GM03348 (cell line): ENCODE measurements at regions not wholly inside any gene's neighbourhood (a gene's known extent, or its start where the extent isn't known, plus 50 kb on each side); places are given as distances from the start of the nearest gene placed in this dataset.
"Not testable (repeated sequence)": the region's sequence is repeated elsewhere in the genome, so short reads cannot be mapped to it uniquely, and the experiment has no call there.

ENCODE experiments used
- DNase-seq: peaks from one replicate; pipeline ENCODE4 v3.0.0; 2012; ENCODE audit warnings: low spot score

DNA sequence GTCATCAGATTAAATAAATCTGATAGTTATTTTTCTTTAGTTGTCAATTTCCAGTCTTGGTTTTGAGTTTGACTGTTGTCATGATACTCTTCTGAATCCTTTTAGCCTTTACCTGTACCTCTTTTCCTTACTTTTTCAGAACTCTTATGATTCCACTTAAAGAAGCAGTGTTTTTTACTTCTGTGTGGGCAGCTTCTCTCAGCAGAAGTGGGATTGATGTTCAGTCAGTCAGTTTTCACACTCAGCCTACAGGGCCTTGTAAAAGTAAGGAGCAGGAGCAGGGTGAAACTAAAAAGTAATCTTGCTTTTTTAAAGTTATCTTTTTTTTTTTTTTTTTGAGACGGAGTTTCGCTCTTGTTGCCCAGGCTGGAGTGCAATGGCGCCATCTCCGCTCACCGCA lies 75.1 kb downstream of the HAUS1 start:
- no peak for DNase-seq

DNA sequence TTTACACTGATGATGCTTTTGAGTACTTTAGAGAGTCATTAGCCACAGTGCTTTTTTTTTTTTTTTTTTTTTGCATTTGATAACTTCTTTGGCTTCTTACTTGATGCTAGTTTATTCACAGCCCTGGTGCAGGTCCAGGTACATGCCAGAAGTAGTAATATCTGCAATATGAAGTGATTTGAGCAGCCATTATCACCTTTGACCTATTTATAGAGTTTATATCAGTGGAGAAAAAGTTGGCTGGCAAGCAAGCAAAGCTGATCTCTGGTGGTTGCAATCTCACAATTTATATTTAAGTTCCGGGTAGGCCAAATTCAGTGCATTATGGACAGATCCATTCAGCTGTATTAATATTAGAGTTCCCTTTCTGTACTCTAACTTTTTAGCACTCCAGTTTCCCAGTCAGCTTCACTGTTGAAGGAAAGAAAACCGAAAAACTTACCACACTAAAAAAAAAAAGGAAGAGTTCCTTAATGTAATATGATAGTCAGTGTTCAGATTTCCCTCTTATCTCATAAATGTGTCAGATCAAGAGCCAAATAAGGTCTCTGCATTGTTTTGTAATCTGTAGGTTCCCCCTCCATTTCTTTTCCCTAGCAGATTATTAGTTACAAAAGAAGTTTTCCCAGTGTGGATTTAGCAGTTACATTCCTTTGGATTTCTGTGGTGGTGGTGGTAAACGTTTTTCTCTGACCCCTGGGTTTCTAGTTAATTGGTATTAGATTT lies 78.6 kb downstream of the HAUS1 start:
- no peak for DNase-seq

DNA sequence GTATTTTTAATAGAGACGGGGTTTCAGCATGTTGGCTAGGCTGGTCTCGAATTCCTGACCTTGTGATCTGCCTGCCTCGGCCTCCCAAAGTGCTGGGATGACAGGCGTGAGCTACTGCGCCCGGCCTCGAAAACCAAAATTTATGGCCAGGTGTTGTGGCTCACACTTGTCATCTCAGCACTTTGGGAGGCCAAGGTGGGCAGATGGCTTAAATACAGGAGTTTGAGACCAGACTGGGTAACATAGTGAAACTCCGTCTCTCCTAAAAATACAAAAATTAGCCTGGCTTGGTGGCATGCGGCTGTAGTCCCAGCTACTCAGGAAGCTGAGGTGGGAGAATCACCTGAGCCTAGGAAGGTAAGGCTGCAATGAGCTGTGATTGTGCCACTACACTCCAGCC lies 80.1 kb downstream of the HAUS1 start:
- not testable (repeated sequence) for DNase-seq

DNA sequence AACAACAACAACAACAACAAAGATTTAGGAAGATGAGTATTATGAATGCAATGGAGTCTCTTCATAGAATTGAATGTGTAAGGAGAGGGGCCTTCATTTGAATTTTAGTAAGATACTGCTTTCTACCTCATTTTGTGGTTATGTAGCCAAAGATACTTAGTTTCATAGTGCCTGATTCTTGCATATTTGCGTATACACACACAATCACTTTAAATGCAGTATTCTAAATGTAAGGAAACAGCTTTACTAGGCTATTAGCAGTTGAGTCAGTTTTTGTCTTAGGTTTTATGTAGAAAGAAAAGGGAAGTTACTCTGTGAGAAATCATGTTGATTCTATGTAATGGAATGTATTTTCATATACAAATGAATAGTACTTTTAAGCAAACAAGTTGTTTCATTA lies 80.5 kb downstream of the HAUS1 start:
- DNase-seq, result no peak

DNA sequence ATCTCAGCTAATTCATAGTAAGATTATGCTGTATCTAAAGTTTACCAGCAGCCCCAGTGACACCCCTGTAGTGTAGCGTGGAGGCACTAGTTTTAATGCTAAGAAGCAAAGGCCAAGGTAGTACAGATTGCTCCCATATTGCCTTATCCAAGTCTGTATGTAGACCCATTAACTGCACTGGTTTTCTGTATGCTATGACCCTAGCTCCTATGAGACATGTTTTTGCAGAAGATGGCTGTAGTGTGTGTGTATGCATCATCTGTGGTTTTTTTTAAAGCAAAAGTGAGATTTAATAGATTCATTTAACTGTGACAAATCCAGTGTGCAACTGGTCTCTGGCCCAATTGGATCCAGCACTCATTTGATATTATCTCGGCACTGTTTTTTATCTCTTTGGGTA lies 86.5 kb downstream of the HAUS1 start:
- no peak for DNase-seq

DNA sequence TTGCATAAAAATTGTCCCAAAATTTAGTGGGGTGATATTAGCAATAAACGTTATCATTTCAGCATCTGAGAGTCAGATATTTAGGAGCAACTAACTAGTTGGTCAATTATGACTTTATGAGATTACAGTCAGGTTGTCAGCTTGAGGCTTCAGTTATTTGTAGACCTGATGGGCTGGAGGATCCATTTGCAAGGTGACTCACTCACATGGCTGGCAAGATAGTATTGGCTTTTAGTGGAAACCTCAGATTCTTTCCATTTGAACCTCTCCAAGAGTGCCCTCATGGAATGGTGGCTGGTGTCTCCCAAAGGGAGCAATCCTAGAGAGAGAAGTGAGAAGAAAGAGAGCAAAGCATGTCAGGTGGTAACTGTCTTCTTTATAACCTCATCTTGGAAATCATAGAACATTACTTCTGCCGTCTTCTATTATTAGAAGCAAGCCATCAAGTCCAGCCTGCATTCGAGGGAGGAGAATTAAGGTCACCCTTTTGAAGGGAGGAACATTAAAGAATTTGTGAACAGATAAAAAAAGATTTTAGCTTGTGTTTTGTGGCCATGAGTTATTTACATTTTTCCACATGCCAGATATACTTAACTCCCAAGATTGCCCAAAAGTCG lies 92.5 kb downstream of the HAUS1 start:
- no peak for DNase-seq

DNA sequence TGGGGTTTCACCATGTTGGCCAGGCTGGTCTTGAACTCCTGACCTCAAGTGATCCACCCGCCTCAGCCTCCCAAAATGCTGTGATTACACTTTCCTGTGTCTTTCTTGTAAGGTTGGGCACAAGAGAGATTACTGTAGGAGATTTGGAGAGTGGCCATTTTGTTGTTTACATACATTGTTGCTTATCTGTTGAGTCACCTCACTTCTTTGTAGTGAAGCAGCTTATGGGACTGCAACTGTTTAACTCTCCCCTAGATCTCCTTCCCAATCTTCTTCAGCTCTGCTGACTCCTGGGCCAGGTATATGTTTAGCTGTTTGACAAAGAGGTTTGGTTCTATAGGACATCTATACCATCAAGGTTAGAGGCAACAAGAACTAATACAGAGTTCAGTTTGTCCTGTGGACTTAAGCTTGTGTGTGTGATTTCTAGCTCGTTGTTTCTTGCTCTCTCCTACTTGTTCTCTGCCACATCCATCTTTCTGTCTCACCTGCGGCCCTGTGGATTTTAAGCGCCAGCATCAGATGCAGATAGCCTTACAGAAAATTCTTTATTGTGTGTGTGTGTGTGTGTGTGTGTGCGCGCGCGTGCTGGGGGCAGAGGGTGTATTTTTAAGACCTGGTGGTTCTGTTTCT lies 95.4 kb downstream of the HAUS1 start:
- no peak for DNase-seq

DNA sequence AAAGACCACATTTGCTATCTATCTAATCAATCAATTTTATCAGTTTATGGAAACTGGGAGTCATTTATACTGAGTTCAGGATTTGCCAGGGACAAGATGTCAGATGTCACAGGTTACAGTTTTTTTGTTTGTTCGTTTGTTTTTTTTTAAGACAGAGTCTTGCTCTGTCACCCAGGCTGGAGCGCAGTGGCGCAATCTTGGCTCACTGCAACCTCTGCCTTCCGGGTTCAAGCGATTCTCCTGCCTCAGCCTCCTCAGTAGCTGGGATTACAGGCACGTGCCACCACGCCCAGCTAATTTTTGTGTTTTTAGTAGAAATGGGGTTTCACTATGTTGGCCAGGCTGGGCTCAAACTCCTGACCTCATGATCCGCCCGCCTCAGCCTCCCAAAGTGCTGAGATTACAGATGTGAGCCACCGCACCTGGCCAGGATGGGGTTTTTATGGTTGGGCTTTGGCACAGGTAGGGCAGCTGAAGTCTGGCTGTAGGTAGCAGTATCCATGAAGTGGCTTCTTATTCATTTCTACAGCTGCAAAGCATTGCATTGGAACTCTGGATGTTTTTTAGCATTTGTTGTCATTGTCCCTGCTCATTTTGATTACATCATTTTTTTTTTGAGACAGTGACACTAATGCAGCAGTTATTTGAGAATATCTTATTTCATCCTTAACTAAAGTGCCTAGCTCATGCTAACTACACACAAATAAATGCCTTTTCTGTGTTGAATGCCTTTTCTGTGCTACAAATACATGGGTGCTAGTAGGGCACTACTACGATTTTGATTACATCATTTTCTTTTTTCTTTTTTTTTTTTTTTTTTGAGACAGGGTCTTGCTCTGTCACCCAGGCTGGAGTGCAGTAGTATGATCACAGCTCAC lies 96.2 kb downstream of the HAUS1 start:
- not testable (repeated sequence) for DNase-seq

DNA sequence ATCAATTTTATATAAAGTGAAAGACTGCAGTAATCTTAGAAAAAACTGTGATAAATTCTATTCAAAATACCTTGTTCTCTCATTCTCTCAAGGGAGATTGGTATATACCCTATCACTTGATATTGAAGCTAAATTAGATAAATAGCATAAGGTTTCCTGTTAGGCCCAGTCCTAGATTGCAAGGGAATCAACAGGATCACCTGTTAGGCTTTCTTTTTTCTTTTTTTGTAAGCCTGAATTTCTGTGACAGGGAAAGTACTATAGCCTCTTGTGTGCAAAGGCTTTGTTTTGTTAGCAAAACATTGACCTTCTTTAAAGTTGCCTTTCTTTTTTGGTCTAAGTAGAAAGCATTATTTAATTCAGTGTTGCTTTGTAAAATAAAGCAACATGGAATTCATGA lies 100.0 kb downstream of the HAUS1 start:
- DNase-seq, result no peak

DNA sequence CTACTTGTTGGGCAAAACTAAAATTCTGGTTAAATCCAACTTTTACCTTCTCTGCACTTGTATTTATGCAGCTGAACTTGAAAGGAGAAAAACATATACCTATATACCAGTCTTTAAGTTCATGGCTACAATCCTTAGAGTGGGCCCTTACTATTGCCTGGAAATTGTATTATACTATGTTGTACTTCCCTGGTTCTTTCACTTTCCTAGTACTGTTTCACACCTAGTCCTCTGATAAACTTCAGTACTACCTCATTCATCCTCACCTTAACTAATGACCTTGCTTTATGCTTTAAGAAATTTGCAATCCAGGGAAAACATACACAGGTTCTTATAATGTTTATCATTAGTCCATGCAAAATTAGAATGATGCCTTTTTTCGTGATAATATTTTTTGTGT lies 103.8 kb downstream of the HAUS1 start:
- no peak for DNase-seq

DNA sequence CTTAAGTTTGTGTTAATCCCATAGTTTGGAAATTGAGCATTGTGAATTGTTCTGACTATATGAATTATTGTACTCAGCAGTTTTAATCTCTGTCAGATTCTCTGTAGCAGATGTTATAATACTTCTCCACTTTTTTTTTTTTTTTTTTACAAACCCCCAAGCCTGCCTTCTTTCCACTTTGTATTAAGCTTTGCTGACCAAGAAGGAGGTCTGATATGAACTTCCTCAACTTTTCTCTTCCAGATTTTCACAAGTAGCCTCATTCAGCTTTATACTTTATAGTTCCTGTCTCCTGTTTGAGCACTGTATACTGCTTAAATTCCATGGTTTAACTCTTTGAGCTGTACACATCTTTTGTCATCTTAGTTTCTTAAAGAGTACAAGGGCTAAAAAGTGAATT lies 105.0 kb downstream of the HAUS1 start:
- no peak for DNase-seq

DNA sequence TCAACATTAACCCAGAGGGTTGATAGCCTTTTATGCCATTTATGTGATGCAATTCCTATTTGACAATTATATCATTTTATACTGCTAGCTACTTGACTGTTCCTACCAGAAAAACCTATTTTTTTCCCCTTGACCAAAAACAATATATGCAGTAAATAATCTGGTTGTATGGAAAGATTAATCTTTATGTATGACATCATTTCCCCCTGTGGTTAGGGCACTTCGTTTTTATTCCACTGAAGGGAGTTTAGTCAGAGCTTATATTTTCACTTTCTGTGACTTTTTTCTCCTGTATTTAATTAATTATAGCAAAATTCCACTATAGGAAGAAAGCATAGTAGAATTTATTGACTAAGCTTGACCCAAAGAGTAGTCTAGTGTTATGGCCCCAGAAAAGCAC lies 107.6 kb downstream of the HAUS1 start:
- DNase-seq, result peak; percentile 34

DNA sequence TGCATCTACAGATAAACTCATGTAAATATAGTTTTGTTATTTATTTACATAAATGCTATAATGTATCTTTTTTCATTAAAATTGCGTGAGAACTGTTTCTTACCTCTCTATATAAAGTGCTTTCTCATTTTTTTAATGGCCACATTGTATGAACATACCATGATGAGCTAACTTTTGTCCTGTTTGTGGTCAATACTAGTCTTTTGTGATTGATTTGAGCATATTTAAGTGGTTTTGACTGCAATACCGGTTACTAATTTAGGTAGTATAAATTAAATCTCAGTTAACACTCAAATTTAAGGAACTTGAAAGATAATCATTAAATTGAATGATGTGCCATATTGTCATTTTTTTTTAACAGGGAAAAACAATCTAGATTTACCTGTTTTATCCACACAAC lies 108.2 kb downstream of the HAUS1 start:
- no peak for DNase-seq

DNA sequence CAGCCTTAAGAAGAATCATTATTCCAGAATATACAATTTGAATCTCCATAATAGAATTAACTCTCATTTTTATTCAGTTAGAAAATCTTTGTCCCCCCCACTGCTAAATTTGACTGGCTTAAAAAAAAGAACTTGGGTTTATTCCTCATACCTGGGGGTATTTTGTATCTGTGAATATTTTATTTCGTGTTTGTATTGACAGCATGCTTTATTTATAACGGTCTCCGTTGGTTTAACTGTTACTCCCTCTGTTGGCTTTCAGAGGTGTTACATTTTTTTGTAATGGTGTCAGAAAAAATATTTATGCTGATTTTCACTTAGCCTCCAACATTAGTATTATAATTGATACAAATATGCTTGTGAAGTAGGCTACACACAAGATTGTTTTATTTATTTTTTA lies 109.1 kb downstream of the HAUS1 start:
- DNase-seq, result peak; percentile 45

DNA sequence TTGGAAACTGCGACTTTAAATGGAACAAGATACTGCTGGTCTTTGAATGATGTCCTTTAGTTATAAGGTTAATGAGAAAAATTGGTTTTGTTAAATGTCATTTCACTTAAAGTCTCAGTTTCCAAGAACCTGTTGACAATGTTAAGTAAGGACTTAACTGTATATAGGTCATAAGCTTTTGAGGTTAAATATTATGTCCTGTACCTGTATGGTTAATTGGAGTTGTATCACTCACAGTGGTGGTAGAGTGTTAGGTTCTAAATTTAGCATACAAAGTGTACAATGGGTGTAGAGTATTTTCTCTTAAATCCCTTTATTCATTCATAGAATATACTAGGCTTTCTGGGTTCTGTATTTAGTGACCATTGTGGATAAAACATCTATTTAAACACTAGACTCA lies 110.2 kb downstream of the HAUS1 start:
- DNase-seq, result no peak

DNA sequence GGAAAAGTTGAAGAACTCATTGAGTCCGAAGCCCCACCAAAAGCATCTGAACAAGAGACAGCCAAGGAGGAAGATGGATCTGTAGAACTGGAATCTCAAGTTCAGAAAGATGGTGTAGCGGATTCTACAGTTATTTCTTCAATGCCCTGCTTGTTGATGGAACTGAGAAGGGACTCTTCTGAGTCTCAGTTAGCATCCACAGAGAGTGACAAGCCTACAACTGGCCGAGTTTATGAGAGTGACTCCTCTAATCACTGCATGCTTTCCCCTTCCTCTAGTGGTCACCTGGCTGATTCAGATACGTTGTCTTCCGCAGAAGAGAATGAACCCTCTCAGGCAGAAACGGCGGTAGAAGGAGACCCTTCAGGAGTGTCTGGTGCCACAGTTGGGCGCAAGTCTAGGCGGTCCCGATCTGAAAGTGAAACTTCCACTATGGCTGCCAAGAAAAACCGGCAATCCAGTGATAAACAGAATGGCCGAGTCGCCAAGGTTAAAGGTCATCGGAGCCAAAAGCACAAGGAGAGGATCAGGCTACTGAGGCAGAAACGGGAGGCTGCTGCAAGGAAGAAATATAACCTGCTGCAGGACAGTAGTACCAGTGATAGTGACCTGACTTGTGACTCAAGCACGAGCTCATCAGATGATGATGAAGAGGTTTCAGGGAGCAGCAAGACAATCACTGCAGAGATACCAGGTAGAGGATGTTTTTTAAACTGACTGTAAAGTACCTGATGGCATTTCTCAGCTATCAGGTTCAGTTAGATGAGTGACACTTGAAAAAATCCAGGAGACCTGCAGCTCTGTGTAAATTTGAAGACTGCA lies 111.9 kb downstream of the HAUS1 start:
- no peak for DNase-seq

DNA sequence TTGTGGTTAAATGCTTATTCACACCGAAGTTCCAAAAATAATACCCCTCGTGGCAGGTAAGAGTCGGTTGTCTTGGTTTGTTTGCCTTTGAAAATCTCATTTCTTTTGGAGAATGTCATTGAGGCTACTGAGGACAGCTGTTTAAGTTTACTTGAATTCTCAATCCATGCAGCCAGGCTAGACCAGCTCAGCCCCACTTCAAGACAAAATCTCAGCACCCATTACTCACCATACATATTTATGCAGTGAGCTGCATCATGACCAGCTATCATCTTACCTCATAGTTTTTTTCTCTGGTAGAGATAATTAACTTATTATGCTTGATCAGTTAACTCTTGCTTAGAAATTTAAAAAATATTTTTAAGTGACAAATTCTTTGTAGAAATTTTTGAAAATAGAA lies 115.9 kb downstream of the HAUS1 start:
- peak; percentile 61 for DNase-seq

DNA sequence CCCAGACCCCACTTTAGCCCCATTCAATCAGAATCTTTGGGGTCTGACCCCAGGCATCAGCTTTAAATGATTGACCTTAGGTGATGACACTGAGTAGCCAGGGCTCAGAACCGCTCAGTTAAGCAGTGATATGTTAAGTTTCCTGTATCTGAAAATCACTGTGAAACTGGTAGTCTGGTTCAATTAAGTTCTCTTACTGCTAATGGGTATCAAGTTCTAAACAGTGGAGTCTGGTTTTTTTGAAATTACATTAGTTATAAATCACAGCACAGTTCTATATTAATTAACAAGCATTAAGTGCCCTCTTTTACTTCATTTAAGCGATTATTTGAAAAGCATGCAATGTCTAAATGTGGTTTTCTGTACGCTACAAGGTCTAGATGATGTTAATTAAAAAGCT lies 117.9 kb downstream of the HAUS1 start:
- DNase-seq, result no peak

DNA sequence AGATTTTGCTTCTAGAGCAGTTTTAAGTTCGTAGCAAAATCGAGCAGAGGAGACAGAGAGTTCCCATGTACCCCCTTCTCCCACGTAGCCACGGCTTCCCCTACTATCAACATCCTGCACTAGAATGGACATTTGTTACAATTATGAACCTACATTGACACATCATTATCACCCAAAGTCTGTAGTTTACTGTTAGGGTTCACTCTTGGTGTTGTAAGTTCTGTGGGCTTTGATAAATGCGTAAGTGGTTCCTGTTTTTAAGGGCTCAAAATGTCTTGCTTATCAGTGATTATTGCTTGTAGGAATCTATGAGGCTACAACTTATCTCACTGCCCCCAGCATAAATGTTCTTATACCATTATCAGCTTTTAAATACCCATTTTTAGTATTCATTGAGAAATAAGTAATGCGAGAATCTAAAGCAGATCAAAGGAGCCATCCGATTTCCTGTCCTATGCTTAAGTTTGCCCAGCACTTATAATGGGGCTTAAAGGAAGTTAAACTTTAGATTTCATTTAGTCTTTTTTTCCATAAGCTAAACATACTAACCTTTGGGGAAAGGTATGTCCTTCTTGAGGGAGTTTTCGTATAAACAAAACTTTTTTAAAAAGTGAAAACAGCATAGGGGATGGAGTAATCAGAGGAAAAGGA lies 118.7 kb downstream of the HAUS1 start:
- DNase-seq, result no peak

DNA sequence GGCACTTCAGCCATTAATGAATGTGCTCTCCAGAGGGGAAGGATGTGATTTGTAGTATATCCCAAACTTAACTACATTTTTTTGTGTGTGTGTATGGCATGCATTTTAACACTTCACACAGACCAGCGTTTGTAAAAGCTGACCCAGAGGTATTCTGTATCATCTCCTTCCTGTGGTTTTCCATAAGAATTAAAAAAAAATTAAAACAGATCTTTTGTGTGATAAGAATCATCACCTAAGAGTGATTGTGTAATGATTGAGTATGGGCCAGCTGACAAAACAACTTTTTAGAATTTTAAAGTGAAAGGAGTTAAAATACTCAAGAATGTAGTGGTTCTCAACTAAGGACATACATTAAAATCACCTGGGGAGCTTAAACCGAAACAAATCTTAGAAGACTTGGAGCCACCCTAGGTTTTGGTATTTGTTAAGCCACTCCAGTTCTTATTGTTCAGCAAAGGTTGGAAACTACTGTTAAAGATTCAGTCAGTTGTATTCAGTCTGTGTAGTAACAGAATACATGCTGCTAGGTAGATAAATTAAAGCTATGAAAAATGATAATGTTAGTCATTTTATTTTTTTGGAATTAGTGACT lies 120.1 kb downstream of the HAUS1 start:
- peak; percentile 8 for DNase-seq

DNA sequence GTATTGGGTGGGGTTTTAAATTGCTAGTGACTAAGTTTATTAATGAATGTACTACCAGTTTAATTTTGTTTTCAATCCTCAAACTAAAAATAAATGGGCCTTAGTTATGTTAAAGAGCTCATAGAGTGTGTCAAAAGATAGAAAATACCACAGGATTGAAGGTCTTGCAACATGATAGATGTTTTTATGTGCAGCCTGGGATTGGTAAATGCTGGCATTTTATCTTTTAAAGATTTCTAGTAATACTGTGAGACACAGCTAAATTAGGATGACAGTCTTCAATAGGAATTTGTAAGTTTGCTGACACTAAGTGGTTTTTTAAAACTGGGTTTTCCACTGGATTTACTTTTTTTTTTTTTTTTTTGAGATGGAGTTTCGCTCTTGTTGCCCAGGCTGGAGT lies 122.3 kb downstream of the HAUS1 start:
- peak; percentile 64 for DNase-seq
